ENCODE measurements at regions not wholly inside any gene's neighbourhood (a gene's known extent, or its start where the extent isn't known, plus 50 kb on each side); places are given as distances from the start of the nearest gene placed in this dataset.

- no peak for DNase-seq (ENCODE audit: low spot score)
- no peak overlapping the region for H3K4me3 ChIP-seq (ENCODE audit: low read depth in 1 of 3, low read length in 3 of 3)
- H3K36me3 ChIP-seq (ENCODE audit: control insufficient read depth in 4 of 4, insufficient read depth in 3 of 4, low read depth in 1 of 4, low read length in 3 of 4), result no peaks in the 10 kb centered on the region
- H3K27ac ChIP-seq (ENCODE audit: low read depth in 1 of 2, low read length in 2 of 2), result no peak overlapping the region
- no peaks in the 10 kb centered on the region for H3K4me1 ChIP-seq (ENCODE audit: control insufficient read depth in 4 of 4, insufficient read depth in 4 of 4, low read length in 3 of 4)
- peaks cover 0 to 10% (median 5%) of the 10 kb centered on the region in 4 donors for H3K27me3 ChIP-seq (ENCODE audit: control insufficient read depth in 4 of 4, insufficient read depth in 4 of 4, low read length in 3 of 4)
- no peaks in the 10 kb centered on the region for H3K9me3 ChIP-seq (ENCODE audit: control insufficient read depth in 4 of 4, low read length in 3 of 4)
- WGBS, result 81% methylated on average over 4 of the region's 4 CpGs
- TF ChIP-seq RAD21 (IDR thresholded peaks at IDR 0.05), result no peak
- no peak for TF ChIP-seq RXRA (IDR thresholded peaks at IDR 0.05)
- no peak for TF ChIP-seq HNF4A (conservative IDR thresholded peaks at IDR 0.05)
- TF ChIP-seq FOXA2 (IDR thresholded peaks at IDR 0.05), result no peak
- no peak for TF ChIP-seq GABPA (IDR thresholded peaks at IDR 0.05 in 1 of 2, conservative IDR thresholded peaks at IDR 0.05 in 1 of 2)
- TF ChIP-seq, protein P1, sequence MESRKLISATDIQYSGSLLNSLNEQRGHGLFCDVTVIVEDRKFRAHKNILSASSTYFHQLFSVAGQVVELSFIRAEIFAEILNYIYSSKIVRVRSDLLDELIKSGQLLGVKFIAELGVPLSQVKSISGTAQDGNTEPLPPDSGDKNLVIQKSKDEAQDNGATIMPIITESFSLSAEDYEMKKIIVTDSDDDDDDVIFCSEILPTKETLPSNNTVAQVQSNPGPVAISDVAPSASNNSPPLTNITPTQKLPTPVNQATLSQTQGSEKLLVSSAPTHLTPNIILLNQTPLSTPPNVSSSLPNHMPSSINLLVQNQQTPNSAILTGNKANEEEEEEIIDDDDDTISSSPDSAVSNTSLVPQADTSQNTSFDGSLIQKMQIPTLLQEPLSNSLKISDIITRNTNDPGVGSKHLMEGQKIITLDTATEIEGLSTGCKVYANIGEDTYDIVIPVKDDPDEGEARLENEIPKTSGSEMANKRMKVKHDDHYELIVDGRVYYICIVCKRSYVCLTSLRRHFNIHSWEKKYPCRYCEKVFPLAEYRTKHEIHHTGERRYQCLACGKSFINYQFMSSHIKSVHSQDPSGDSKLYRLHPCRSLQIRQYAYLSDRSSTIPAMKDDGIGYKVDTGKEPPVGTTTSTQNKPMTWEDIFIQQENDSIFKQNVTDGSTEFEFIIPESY (IDR thresholded peaks at IDR 0.05), result no peak
- TF ChIP-seq EGR1 (IDR thresholded peaks at IDR 0.05; ENCODE audit: low read depth in 2 of 2), result no peak
- no peak for TF ChIP-seq SP1 (IDR thresholded peaks at IDR 0.05)
- TF ChIP-seq, protein P2, sequence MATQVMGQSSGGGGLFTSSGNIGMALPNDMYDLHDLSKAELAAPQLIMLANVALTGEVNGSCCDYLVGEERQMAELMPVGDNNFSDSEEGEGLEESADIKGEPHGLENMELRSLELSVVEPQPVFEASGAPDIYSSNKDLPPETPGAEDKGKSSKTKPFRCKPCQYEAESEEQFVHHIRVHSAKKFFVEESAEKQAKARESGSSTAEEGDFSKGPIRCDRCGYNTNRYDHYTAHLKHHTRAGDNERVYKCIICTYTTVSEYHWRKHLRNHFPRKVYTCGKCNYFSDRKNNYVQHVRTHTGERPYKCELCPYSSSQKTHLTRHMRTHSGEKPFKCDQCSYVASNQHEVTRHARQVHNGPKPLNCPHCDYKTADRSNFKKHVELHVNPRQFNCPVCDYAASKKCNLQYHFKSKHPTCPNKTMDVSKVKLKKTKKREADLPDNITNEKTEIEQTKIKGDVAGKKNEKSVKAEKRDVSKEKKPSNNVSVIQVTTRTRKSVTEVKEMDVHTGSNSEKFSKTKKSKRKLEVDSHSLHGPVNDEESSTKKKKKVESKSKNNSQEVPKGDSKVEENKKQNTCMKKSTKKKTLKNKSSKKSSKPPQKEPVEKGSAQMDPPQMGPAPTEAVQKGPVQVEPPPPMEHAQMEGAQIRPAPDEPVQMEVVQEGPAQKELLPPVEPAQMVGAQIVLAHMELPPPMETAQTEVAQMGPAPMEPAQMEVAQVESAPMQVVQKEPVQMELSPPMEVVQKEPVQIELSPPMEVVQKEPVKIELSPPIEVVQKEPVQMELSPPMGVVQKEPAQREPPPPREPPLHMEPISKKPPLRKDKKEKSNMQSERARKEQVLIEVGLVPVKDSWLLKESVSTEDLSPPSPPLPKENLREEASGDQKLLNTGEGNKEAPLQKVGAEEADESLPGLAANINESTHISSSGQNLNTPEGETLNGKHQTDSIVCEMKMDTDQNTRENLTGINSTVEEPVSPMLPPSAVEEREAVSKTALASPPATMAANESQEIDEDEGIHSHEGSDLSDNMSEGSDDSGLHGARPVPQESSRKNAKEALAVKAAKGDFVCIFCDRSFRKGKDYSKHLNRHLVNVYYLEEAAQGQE (IDR thresholded peaks at IDR 0.05), result no peak
- TF ChIP-seq TAF1 (conservative IDR thresholded peaks at IDR 0.05), result no peak
- TF ChIP-seq JUND (IDR thresholded peaks at IDR 0.05), result no peak
- TF ChIP-seq YY1 (IDR thresholded peaks at IDR 0.05), result no peak
- no peak for TF ChIP-seq HNF4G (IDR thresholded peaks at IDR 0.05)
- TF ChIP-seq, protein P3, sequence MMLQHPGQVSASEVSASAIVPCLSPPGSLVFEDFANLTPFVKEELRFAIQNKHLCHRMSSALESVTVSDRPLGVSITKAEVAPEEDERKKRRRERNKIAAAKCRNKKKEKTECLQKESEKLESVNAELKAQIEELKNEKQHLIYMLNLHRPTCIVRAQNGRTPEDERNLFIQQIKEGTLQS (IDR thresholded peaks at IDR 0.05), result no peak
- TF ChIP-seq, protein P4, sequence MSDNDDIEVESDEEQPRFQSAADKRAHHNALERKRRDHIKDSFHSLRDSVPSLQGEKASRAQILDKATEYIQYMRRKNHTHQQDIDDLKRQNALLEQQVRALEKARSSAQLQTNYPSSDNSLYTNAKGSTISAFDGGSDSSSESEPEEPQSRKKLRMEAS (IDR thresholded peaks at IDR 0.05), result no peak
- TF ChIP-seq NR2F2 (IDR thresholded peaks at IDR 0.05), result no peak
- TF ChIP-seq, protein P5, sequence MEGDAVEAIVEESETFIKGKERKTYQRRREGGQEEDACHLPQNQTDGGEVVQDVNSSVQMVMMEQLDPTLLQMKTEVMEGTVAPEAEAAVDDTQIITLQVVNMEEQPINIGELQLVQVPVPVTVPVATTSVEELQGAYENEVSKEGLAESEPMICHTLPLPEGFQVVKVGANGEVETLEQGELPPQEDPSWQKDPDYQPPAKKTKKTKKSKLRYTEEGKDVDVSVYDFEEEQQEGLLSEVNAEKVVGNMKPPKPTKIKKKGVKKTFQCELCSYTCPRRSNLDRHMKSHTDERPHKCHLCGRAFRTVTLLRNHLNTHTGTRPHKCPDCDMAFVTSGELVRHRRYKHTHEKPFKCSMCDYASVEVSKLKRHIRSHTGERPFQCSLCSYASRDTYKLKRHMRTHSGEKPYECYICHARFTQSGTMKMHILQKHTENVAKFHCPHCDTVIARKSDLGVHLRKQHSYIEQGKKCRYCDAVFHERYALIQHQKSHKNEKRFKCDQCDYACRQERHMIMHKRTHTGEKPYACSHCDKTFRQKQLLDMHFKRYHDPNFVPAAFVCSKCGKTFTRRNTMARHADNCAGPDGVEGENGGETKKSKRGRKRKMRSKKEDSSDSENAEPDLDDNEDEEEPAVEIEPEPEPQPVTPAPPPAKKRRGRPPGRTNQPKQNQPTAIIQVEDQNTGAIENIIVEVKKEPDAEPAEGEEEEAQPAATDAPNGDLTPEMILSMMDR (IDR thresholded peaks at IDR 0.05; ENCODE audit: low read depth, low read length, missing input control), result no peak
- no peak for TF ChIP-seq FOXA1 (IDR thresholded peaks at IDR 0.05)
- H3K9ac ChIP-seq (ENCODE audit: low read depth in 1 of 2, low read length in 2 of 2), result no peak overlapping the region
These were observed 293.6 kb downstream of the NSG2 start for GRCh38 chr5:174339130-174339529.
